Peyer's patch (tissue), 4 donors: ENCODE measurements at regions not wholly inside any gene's neighbourhood (a gene's known extent, or its start where the extent isn't known, plus 50 kb on each side); places are given as distances from the start of the nearest gene placed in this dataset.

Experiments
- POLR2A ChIP-seq, 2 donors: fragments of 450-650 bp; IDR thresholded peaks; one replicate each; pipeline ENCODE4 v1.5.1; 2017; ENCODE audit warnings: antibody characterized with exemption in 2 of 2, mild to moderate bottlenecking in 2 of 2, moderate library complexity in 2 of 2
- TF ChIP-seq, protein P1 (sequence below), 6 experiments: fragments of 450-650 bp in 4 of 6; fragments of 200-600 bp in 2 of 6; sonication (generic) in 1 of 6; IDR thresholded peaks; one replicate each; pipeline ENCODE4 v1.5.1; 2017 to 2019; ENCODE audit warnings: antibody characterized with exemption in 6 of 6, mild to moderate bottlenecking in 3 of 6, moderate library complexity in 1 of 6

DNA sequence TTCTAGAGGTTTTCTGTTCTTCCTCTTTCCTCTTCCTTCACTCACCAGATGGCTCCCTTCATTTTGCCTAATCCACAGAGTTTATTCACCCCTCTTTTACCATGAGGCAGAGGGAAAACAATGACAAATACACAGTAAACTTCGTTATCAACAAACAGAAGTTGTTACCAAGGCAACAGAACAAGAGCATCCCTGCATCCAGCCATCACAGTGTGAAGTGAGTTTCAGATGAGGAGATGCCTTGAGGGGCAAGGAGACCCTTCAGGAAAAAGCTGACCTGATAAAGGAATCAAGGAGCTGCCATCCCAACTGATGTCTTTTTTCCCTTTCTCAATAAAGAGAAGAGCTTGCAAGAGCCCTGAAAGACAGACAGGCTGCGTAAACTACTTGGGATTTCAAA lies 195.3 kb downstream of the BRINP2 start:
- TF ChIP-seq, protein P1, sequence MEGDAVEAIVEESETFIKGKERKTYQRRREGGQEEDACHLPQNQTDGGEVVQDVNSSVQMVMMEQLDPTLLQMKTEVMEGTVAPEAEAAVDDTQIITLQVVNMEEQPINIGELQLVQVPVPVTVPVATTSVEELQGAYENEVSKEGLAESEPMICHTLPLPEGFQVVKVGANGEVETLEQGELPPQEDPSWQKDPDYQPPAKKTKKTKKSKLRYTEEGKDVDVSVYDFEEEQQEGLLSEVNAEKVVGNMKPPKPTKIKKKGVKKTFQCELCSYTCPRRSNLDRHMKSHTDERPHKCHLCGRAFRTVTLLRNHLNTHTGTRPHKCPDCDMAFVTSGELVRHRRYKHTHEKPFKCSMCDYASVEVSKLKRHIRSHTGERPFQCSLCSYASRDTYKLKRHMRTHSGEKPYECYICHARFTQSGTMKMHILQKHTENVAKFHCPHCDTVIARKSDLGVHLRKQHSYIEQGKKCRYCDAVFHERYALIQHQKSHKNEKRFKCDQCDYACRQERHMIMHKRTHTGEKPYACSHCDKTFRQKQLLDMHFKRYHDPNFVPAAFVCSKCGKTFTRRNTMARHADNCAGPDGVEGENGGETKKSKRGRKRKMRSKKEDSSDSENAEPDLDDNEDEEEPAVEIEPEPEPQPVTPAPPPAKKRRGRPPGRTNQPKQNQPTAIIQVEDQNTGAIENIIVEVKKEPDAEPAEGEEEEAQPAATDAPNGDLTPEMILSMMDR (IDR thresholded peaks at IDR 0.05): no peak
- no peak for TF ChIP-seq POLR2A (IDR thresholded peaks at IDR 0.05)
